Endothelial cell of umbilical vein (primary cell): ENCODE measurements at regions not wholly inside any gene's neighbourhood (a gene's known extent, or its start where the extent isn't known, plus 50 kb on each side); places are given as distances from the start of the nearest gene placed in this dataset.

Experiments used
- BruUV-seq: library from RNA; stranded (reverse); fragments of 400-500 nt; replicated peaks from 2 replicates; lab custom pipeline; 2021; lab: Mats Ljungman, UMichigan
- CTCF ChIA-PET: fragments of 300-600, 350-600 bp; sonication (Branson Sonifier 250); formaldehyde crosslinking; loops from one replicate; lab custom pipeline; 2021; ENCODE audit warnings: antibody characterized with exemption, inconsistent platforms; lab: Charles Lee
- POLR2A ChIA-PET: fragments of 300-600, 350-600 bp; sonication (Branson Sonifier 250); formaldehyde crosslinking; loops from one replicate; lab custom pipeline; 2021; ENCODE audit warnings: antibody characterized with exemption, inconsistent platforms; lab: Charles Lee
- DNase-seq: peaks from one replicate; pipeline ENCODE4 v3.0.0-alpha.2; 2011; ENCODE audit warnings: low read depth, low spot score
- FAIRE-seq: peaks from 2 replicates; lab custom pipeline; 2011; peaks lifted over from hg19 to GRCh38; lab: Jason Lieb, UNC
- H2AFZ ChIP-seq: 2 replicates; pipeline ENCODE4 v1.6.0; 2012; ENCODE audit warnings: low read depth, low read length, control low read depth, inconsistent platforms
- H3K27ac ChIP-seq: 2 replicates; pipeline ENCODE4 v1.5.1; 2011; ENCODE audit warnings: low read depth, mild to moderate bottlenecking, control low read depth, low read length, moderate library complexity; ENCODE audit not compliant: insufficient read depth
- H3K27me3 ChIP-seq, 2 experiments: 2 replicates each; pipeline versions ENCODE4 v1.6.0 to v1.6.1; 2011; ENCODE audit warnings: low read length in 2 of 2, mixed read lengths in 1 of 2; ENCODE audit not compliant: control insufficient read depth in 2 of 2, insufficient read depth in 2 of 2
- H3K36me3 ChIP-seq, 2 experiments: 2 replicates in 1 of 2; 3 replicates in 1 of 2; pipeline ENCODE4 v1.5.1; 2011; ENCODE audit warnings: low read length in 2 of 2, mild to moderate bottlenecking in 1 of 2, moderate library complexity in 1 of 2; ENCODE audit not compliant: control insufficient read depth in 2 of 2, insufficient read depth in 2 of 2; ENCODE audit errors: extremely low read depth in 1 of 2
- H3K4me1 ChIP-seq: 3 replicates; pipeline ENCODE4 v1.5.1; 2011; ENCODE audit warnings: mild to moderate bottlenecking, low read length; ENCODE audit not compliant: control insufficient read depth, insufficient read depth; ENCODE audit errors: extremely low read depth
- H3K4me2 ChIP-seq: 2 replicates; pipeline ENCODE4 v1.6.1; 2011; ENCODE audit warnings: low read length, control low read depth, mixed read lengths; ENCODE audit not compliant: insufficient read depth
- H3K4me3 ChIP-seq, 3 experiments: fragments of 200-600 bp in 1 of 3; sonication (generic), shearing (Covaris generic) in 1 of 3; replicated peaks in 1 of 3; 2 replicates each; pipeline ENCODE4 v1.5.1; 2011 to 2016; ENCODE audit warnings: control low read depth in 3 of 3, low read length in 3 of 3, mild to moderate bottlenecking in 2 of 3, inconsistent platforms in 1 of 3, low read depth in 1 of 3, moderate library complexity in 1 of 3; ENCODE audit not compliant: insufficient read depth in 1 of 3
- H3K79me2 ChIP-seq: 2 replicates; pipeline ENCODE4 v1.6.0; 2012; ENCODE audit warnings: low read length, inconsistent platforms; ENCODE audit not compliant: control insufficient read depth, insufficient read depth
- H3K9ac ChIP-seq: replicated peaks from 2 replicates; pipeline ENCODE3; 2011; ENCODE audit warnings: low read length, control low read depth; ENCODE audit not compliant: insufficient read depth; ENCODE audit errors: extremely low read depth
- H3K9me1 ChIP-seq: replicated peaks from 3 replicates; pipeline ENCODE4 v1.6.0; 2011; ENCODE audit warnings: mild to moderate bottlenecking, low read length; ENCODE audit not compliant: control insufficient read depth, insufficient read depth; ENCODE audit errors: extremely low read depth
- H3K9me3 ChIP-seq: replicated peaks from 2 replicates; pipeline ENCODE4 v1.5.1; 2012; ENCODE audit warnings: low read length, inconsistent platforms; ENCODE audit not compliant: control insufficient read depth, insufficient read depth
- H4K20me1 ChIP-seq: replicated peaks from 2 replicates; pipeline ENCODE3; 2011; ENCODE audit warnings: mild to moderate bottlenecking, low read length; ENCODE audit not compliant: control insufficient read depth, insufficient read depth; ENCODE audit errors: extremely low read depth
- CTCF ChIP-seq, 2 donors: IDR thresholded peaks; 1 replicate in 1 of 2; 2 replicates in 1 of 2; pipeline ENCODE4 v1.5.1; 2011; ENCODE audit warnings: low read length in 2 of 2, mild to moderate bottlenecking in 2 of 2, moderate library complexity in 2 of 2, control low read depth in 1 of 2, inconsistent platforms in 1 of 2, low read depth in 1 of 2; ENCODE audit not compliant: insufficient read depth in 1 of 2; ENCODE audit errors: extremely low read depth in 1 of 2
- EZH2 ChIP-seq: IDR thresholded peaks from 2 replicates; pipeline ENCODE4 v1.6.1; 2012; ENCODE audit warnings: borderline replicate concordance, low read depth, mild to moderate bottlenecking, moderate library complexity, low read length, inconsistent platforms; ENCODE audit not compliant: severe bottlenecking
- FOS ChIP-seq: IDR thresholded peaks from 2 replicates; pipeline ENCODE4 v1.6.1; 2011; ENCODE audit warnings: mild to moderate bottlenecking, low read length, moderate library complexity, borderline replicate concordance; ENCODE audit not compliant: insufficient read depth
- GATA2 ChIP-seq: IDR thresholded peaks from 2 replicates; pipeline ENCODE4 v1.7.0; 2011; ENCODE audit warnings: low read depth, mild to moderate bottlenecking, moderate library complexity, mixed read lengths, low read length; ENCODE audit not compliant: insufficient read length, insufficient read depth
- JUN ChIP-seq: IDR thresholded peaks from 2 replicates; pipeline ENCODE4 v1.6.1; 2011; ENCODE audit warnings: borderline replicate concordance, low read depth; ENCODE audit not compliant: insufficient read length, insufficient read depth
- MAX ChIP-seq: IDR thresholded peaks from 2 replicates; pipeline ENCODE4 v1.6.1; 2011; ENCODE audit not compliant: insufficient read depth, insufficient read length
- MYC ChIP-seq: IDR thresholded peaks from one replicate; pipeline ENCODE4 v1.6.1; 2011; ENCODE audit warnings: mild to moderate bottlenecking, low read depth, low read length
- POLR2A ChIP-seq: IDR thresholded peaks from 2 replicates; pipeline ENCODE4 v1.6.1; 2012; ENCODE audit warnings: low read depth, mild to moderate bottlenecking, control low read depth, low read length
- POLR2AphosphoS5 ChIP-seq: IDR thresholded peaks from 2 replicates; pipeline ENCODE4 v1.6.1; 2012; ENCODE audit warnings: low read depth, mild to moderate bottlenecking, control low read depth, low read length, moderate library complexity; ENCODE audit not compliant: insufficient read depth
- dilution Hi-C: fragments of 300-500 bp; cut with MboI; formaldehyde crosslinking; loops from one replicate; pipeline ENCODE4 v1.15.0; 2019; ENCODE audit warnings: low sequenced_read_pairs; ENCODE audit not compliant: extremely low pct_ligation_motif_present
- intact Hi-C: fragments of 100-400 bp; cut with micrococcal nuclease; formaldehyde crosslinking; loops from one replicate; pipeline ENCODE4 v1.10.0; 2022

GRCh38 chr3:161823910-161824309, 327.3 kb downstream of the OTOL1 start:
- H3K4me2 ChIP-seq = no peak overlapping the region
- ChIA-PET POLR2A (no interaction called here), CTCF (no interaction called here)
- H3K36me3 ChIP-seq = no peaks in the 10 kb centered on the region
- H3K9me1 ChIP-seq = no peaks in the 10 kb centered on the region
- TF ChIP-seq MAX (no peak), POLR2AphosphoS5 (no peak), MYC (no peak), FOS (no peak), JUN (no peak), CTCF (IDR thresholded peaks at IDR 0.05; ENCODE audit: extremely low read depth in 1 of 2, insufficient read depth in 1 of 2, low read depth in 1 of 2, low read length in 2 of 2) (no peak), EZH2 (no peak), POLR2A (no peak), GATA2 (no peak)
- no peak for FAIRE-seq
- H3K4me1 ChIP-seq = no peaks in the 10 kb centered on the region
- DNase-seq = no peak
- intact Hi-C loops = no loop called here
- dilution Hi-C loops = no loop called here
- no peak overlapping the region for H2AFZ ChIP-seq
- H3K27ac ChIP-seq = no peak overlapping the region
- BruUV-seq = no TSS peak
- H3K27me3 ChIP-seq = no peaks in the 10 kb centered on the region
- no peak overlapping the region for H3K4me3 ChIP-seq
- H4K20me1 ChIP-seq = no peaks in the 10 kb centered on the region
- peaks cover 2% of the 10 kb centered on the region for H3K9me3 ChIP-seq
- H3K9ac ChIP-seq = no peak overlapping the region
- no peaks in the 10 kb centered on the region for H3K79me2 ChIP-seq
